HG03460 (cell line): ENCODE measurements at regions not wholly inside any gene's neighbourhood (a gene's known extent, or its start where the extent isn't known, plus 50 kb on each side); places are given as distances from the start of the nearest gene placed in this dataset.

Experiments
- ATAC-seq: cut with Tn5 transposase; IDR thresholded peaks from one replicate; pipeline ENCODE4 v1.9.1; 2021; ENCODE audit not compliant: unreplicated experiment

GRCh38 chr9:89924611-89925010 lies 319.8 kb downstream of the GADD45G start:
- no peak for ATAC-seq

- ATAC-seq, result no peak
Observed at GRCh38 chr9:89926167-89926566, 321.4 kb downstream of the GADD45G start.

- ATAC-seq, result no peak
Observed at GRCh38 chr9:89926691-89927220, 321.9 kb downstream of the GADD45G start.

- no peak for ATAC-seq
Observed at GRCh38 chr9:89928106-89928505, 323.3 kb downstream of the GADD45G start.

- no peak for ATAC-seq
Observed at GRCh38 chr9:89928521-89929275, 323.9 kb downstream of the GADD45G start.

- ATAC-seq, result no peak
Observed at GRCh38 chr9:89929315-89929672, 324.5 kb downstream of the GADD45G start.

- no peak for ATAC-seq
Observed at GRCh38 chr9:89929673-89930480, 325.1 kb downstream of the GADD45G start.

GRCh38 chr9:89933578-89933977 lies 328.8 kb downstream of the GADD45G start:
- ATAC-seq, result no peak

GRCh38 chr9:89935115-89935514 lies 330.3 kb downstream of the GADD45G start:
- no peak for ATAC-seq

- no peak for ATAC-seq
Observed at GRCh38 chr9:89935801-89936200, 331.0 kb downstream of the GADD45G start.

GRCh38 chr9:89937051-89937450 lies 332.2 kb downstream of the GADD45G start:
- no peak for ATAC-seq

GRCh38 chr9:89939181-89939580 lies 334.4 kb downstream of the GADD45G start:
- no peak for ATAC-seq

- no peak for ATAC-seq
Observed at GRCh38 chr9:89939626-89940292, 334.9 kb downstream of the GADD45G start.

GRCh38 chr9:89940625-89941024 lies 335.8 kb downstream of the GADD45G start:
- no peak for ATAC-seq

- no peak for ATAC-seq
Observed at GRCh38 chr9:89941875-89942274, 337.1 kb downstream of the GADD45G start.

GRCh38 chr9:89942643-89943042 lies 337.8 kb downstream of the GADD45G start:
- ATAC-seq, result no peak

- ATAC-seq, result no peak
Observed at GRCh38 chr9:89943309-89943708, 338.5 kb downstream of the GADD45G start.

GRCh38 chr9:89943728-89944127 lies 338.9 kb downstream of the GADD45G start:
- ATAC-seq, result no peak

GRCh38 chr9:89945133-89945532 lies 340.3 kb downstream of the GADD45G start:
- no peak for ATAC-seq

- no peak for ATAC-seq
Observed at GRCh38 chr9:89946741-89947140, 341.9 kb downstream of the GADD45G start.

- no peak for ATAC-seq
Observed at GRCh38 chr9:89949111-89949510, 344.3 kb downstream of the GADD45G start.

- ATAC-seq, result no peak
Observed at GRCh38 chr9:89951675-89952074, 346.9 kb downstream of the GADD45G start.
